IMR-90 (cell line): ENCODE measurements at regions not wholly inside any gene's neighbourhood (a gene's known extent, or its start where the extent isn't known, plus 50 kb on each side); places are given as distances from the start of the nearest gene placed in this dataset.

Source experiments
- CTCF ChIP-seq: conservative IDR thresholded peaks from 2 replicates; pipeline ENCODE4 v1.5.1; 2012; ENCODE audit warnings: mild to moderate bottlenecking, low read depth, low read length, improper control_type of control experiment
- SMC3 ChIP-seq: fragments of 150-350 bp; IDR thresholded peaks from 2 replicates; pipeline ENCODE4 v1.6.1; 2016; ENCODE audit warnings: low read depth, mild to moderate bottlenecking, antibody characterized with exemption, low read length, moderate library complexity

DNA sequence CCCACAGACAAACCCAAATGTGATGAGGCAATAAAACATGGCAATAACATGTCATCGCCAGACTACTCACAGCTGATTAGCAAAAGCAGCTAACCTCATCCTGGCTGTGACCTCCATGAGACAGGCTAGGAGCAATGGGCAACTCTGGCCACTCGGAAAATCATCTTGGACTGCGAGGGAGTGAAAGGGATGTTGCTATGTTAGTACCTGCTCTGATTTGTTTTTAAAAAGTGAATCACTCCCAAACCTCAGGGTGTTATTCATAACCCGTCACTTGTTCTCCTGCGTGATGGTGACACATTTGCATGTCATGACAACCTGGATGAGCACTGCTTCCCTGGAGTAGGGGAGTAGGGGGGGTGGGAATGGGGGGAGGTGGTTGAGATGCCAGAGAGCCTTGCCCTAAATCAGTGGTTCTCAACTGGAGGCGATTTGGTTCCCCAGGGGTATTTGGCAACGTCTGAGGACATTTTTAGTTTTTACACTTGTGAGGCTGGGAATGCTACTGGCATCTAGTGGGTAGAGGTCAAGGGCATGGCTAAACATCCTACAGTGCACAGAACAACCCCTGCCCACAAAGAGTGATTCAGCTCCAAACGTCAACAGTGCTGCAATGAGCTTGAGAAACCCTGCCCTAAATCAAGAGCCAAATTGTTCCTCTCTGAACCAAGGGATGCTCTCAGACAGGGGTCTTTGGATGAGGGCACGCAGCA, 241.7 kb downstream of the SOX9 start (continued):
- no peak for TF ChIP-seq CTCF
- peak; percentile 20; the same call in 1 of the 2 replicates for TF ChIP-seq SMC3
